Frontal cortex (tissue), 3 donors: ENCODE measurements at regions not wholly inside any gene's neighbourhood (a gene's known extent, or its start where the extent isn't known, plus 50 kb on each side); places are given as distances from the start of the nearest gene placed in this dataset.
A peak's percentile ranks its signal among the peaks of the same experiment; 100 is the strongest.

Experiments used
- DNase-seq, 2 donors: peaks; one replicate each; pipeline ENCODE4 v3.0.0; 2012; ENCODE audit warnings: low spot score in 2 of 2
- FAIRE-seq: peaks from 2 replicates; lab custom pipeline; 2012; peaks lifted over from hg19 to GRCh38; lab: Jason Lieb, UNC
- donor health status: control.
- donor health status: control.
- donor health status: control.

GRCh38 chr3:161444694-161445077 is 51.9 kb upstream of the OTOL1 start:
- FAIRE-seq (no peak), DNase-seq (no peak)

DNA sequence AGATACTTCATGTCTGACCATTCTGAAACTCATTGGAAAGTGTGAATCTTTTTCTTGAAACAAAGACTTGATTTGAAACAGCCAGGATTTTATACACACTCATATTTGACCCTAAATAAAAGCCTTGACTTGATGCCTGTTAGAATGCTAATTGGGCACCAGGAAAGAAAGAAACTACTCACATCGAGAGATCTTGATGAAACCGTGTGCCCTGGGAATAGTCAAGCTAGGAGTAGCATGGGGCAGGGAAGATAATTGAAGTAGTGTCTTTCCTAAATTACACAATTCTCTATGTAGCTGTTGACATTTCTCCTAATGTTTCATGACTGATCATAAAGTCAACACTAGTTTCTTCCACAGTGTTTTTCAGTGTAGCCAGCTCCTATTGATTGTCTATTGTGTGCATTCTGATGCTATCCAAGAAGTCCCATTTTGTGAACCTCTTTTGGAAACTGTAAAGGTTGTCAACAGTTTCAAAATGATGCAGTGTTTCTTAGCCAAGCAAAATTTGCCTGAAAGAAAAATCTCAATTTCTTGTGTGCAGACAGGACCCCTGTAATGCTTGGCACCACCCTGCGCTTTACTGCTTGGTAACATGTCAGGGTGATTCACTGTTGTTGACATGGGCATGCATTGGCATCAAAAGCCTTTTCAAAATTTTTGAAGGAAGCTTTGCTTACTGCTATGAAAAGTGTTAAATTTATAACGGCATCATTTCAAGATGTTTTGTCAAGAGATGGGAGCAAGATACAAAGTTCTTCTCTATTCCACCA is 52.5 kb upstream of the OTOL1 start:
- no peak for FAIRE-seq

DNA sequence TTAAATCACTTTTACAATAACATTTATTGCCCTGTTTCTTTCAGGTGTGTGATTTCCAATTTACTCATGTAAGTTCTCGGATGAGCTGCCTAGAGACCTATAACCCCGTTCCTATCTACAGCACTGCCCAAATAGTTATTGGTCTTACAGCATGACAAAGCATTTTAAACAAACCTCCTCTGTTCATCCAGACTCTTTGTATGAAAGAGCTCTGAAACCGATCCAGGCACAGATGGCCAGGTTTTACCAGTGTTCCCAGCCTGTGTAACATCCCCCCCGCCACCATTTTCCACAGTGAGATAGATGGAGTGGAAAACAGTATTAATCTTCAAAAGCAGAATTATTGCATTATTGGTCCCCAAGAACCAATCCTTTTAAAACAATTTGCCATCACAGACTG is 59.0 kb upstream of the SPTSSB start:
- DNase-seq: no peak
- no peak for FAIRE-seq

More for the DNA sequence above, 52.5 kb upstream of the OTOL1 start:
- DNase-seq: no peak

DNA sequence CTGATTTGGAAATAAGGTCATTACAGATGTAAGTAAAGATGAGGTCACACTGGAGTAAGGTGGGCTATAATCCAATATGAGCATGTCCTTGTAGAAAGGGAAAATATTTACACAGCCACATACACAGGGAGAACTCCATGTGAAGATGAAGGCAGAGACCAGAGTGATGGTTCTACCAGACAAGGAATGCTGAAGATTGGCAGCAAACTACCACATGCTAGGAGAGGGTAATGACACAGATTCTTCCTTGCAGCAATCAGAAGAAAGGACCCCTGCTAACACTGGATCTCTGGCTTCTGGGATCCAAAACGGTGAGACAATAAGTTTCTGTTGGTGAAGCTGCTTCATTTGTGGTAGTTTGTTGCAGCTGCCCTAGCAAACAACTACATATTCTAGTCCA is 56.0 kb upstream of the SPTSSB start:
- DNase-seq (no peak), FAIRE-seq (no peak)

GRCh38 chr3:161426758-161427157 is 55.4 kb upstream of the SPTSSB start:
- DNase-seq (no peak), FAIRE-seq (no peak)

DNA sequence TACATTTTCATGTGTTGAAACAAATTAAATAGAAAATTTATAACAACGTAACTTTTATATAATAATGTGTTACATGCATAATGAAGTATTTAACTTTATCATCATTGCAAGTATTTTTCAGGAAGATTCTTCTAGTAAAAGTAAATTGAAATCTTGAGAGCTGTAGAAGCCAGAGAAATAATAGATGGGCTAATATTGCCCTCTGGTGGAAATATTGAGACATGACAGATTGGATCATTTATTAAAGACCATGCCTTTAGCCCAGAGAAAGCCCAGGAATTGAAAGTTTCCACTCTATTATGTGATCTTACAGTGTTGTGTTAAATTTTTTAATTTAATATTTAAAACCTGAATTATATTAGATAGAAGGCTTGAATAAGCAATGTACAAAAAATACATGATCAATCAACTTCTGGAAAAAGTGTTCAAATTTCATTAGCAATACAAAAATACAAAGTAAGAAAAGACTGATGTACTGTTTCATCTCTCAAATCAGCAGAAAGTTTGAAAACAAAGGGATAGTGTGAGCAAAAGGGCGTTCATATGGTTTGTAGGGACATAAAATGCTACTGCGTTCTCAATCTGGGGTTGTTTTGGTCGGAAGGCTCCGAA is 52.7 kb upstream of the SPTSSB start:
- peak; percentile 10 to 44 for DNase-seq

GRCh38 chr3:161422171-161422700 is 50.9 kb upstream of the SPTSSB start:
- DNase-seq (no peak), FAIRE-seq (no peak)

More for the DNA sequence above, 52.7 kb upstream of the SPTSSB start:
- peak; percentile 97 for FAIRE-seq
